ENCODE measurements at regions not wholly inside any gene's neighbourhood (a gene's known extent, or its start where the extent isn't known, plus 50 kb on each side); places are given as distances from the start of the nearest gene placed in this dataset.

GRCh38 chr3:109596991-109597390, 259.6 kb upstream of the DPPA4 start:
- H3K4me1 ChIP-seq = no peaks in the 10 kb centered on the region
- no peaks in the 10 kb centered on the region for H3K36me3 ChIP-seq
- 81% methylated on average over 4 of the region's 4 CpGs for WGBS, 2 donors
- H3K9me3 ChIP-seq = no peaks in the 10 kb centered on the region
- H3K27ac ChIP-seq = no peak overlapping the region
- intact Hi-C loops (cut with DNase I) = no loop called here
- no peak for TF ChIP-seq CTCF (IDR thresholded peaks at IDR 0.05)
- DNase-seq = no peak
- no peaks in the 10 kb centered on the region for H3K27me3 ChIP-seq
- no peak overlapping the region for H3K4me3 ChIP-seq (replicated peaks in 1 of 3)

GRCh38 chr3:109597444-109597843, 260.1 kb upstream of the DPPA4 start:
- DNase-seq = no peak
- no peaks in the 10 kb centered on the region for H3K27me3 ChIP-seq
- no peaks in the 10 kb centered on the region for H3K9me3 ChIP-seq
- no peaks in the 10 kb centered on the region for H3K36me3 ChIP-seq
- intact Hi-C loops (cut with DNase I) = no loop called here
- H3K4me1 ChIP-seq = no peaks in the 10 kb centered on the region
- no peak overlapping the region for H3K4me3 ChIP-seq (replicated peaks in 1 of 3)
- TF ChIP-seq CTCF (IDR thresholded peaks at IDR 0.05) = no peak
- TF ChIP-seq POLR2A (IDR thresholded peaks at IDR 0.05) = no peak
- 59 to 69% methylated on average over 3 of the region's 3 CpGs for WGBS, 2 donors
- H3K27ac ChIP-seq = no peak overlapping the region

GRCh38 chr3:109607897-109608296, 270.6 kb upstream of the DPPA4 start:
- no peak for DNase-seq
- TF ChIP-seq POLR2A (IDR thresholded peaks at IDR 0.05) = no peak
- TF ChIP-seq CTCF (IDR thresholded peaks at IDR 0.05) = no peak
- Histone ChIP-seq H3K4me3 (replicated peaks in 1 of 3) (no peak overlapping the region), H3K36me3 (no peaks in the 10 kb centered on the region), H3K9me3 (no peaks in the 10 kb centered on the region), H3K27me3 (no peaks in the 10 kb centered on the region), H3K4me1 (no peaks in the 10 kb centered on the region), H3K27ac (no peak overlapping the region)
- intact Hi-C loops (cut with DNase I) = no loop called here
- WGBS, 2 donors = 83 to 97% methylated on average over 1 of the region's 1 CpG

GRCh38 chr3:109608574-109608973, 271.2 kb upstream of the DPPA4 start:
- no peak for DNase-seq
- Histone ChIP-seq H3K27ac (no peak overlapping the region), H3K4me1 (no peaks in the 10 kb centered on the region), H3K4me3 (replicated peaks in 1 of 3) (no peak overlapping the region), H3K9me3 (no peaks in the 10 kb centered on the region), H3K36me3 (no peaks in the 10 kb centered on the region), H3K27me3 (no peaks in the 10 kb centered on the region)
- WGBS, 2 donors = 84 to 85% methylated on average over 9 of the region's 9 CpGs
- intact Hi-C loops (cut with DNase I) = no loop called here
- TF ChIP-seq POLR2A (IDR thresholded peaks at IDR 0.05) (no peak), CTCF (IDR thresholded peaks at IDR 0.05) (no peak)

GRCh38 chr3:109618766-109619378, 281.5 kb upstream of the DPPA4 start:
- no peak overlapping the region for H3K27ac ChIP-seq
- 83% methylated on average over 2 of the region's 2 CpGs for WGBS, 2 donors
- TF ChIP-seq POLR2A (IDR thresholded peaks at IDR 0.05) = no peak
- no peak for TF ChIP-seq CTCF (IDR thresholded peaks at IDR 0.05)

More at GRCh38 chr3:109618766-109619378, 281.5 kb upstream of the DPPA4 start:
- intact Hi-C loops (cut with DNase I) = no loop called here
- Histone ChIP-seq H3K4me1 (no peaks in the 10 kb centered on the region), H3K36me3 (no peaks in the 10 kb centered on the region), H3K9me3 (no peaks in the 10 kb centered on the region), H3K27me3 (no peaks in the 10 kb centered on the region), H3K4me3 (replicated peaks in 1 of 3) (no peak overlapping the region)
- no peak for DNase-seq
